Osteocyte (in vitro differentiated cells): ENCODE measurements at regions not wholly inside any gene's neighbourhood (a gene's known extent, or its start where the extent isn't known, plus 50 kb on each side); places are given as distances from the start of the nearest gene placed in this dataset.

ENCODE experiments used
- DNase-seq: peaks from one replicate; pipeline ENCODE4 v3.0.0; 2021; ENCODE audit warnings: mixed read lengths; ENCODE audit not compliant: unreplicated experiment; ENCODE audit errors: extremely low spot score
- H3K27ac Mint-ChIP-seq: one replicate; pipeline ENCODE4 v1.8.0; 2021; ENCODE audit warnings: mild to moderate bottlenecking, mixed read lengths; ENCODE audit not compliant: unreplicated experiment
- H3K27me3 Mint-ChIP-seq: one replicate; pipeline ENCODE4 v1.8.0; 2021; ENCODE audit warnings: mixed read lengths; ENCODE audit not compliant: unreplicated experiment
- H3K36me3 Mint-ChIP-seq: one replicate; pipeline ENCODE4 v1.8.0; 2021; ENCODE audit warnings: mixed read lengths; ENCODE audit not compliant: unreplicated experiment
- H3K4me1 Mint-ChIP-seq: one replicate; pipeline ENCODE4 v1.8.0; 2021; ENCODE audit warnings: mixed read lengths; ENCODE audit not compliant: unreplicated experiment
- H3K4me3 Mint-ChIP-seq: one replicate; pipeline ENCODE4 v1.8.0; 2021; ENCODE audit warnings: mild to moderate bottlenecking, moderate library complexity, mixed read lengths; ENCODE audit not compliant: unreplicated experiment
- H3K9me3 Mint-ChIP-seq: one replicate; pipeline ENCODE4 v1.8.0; 2021; ENCODE audit warnings: mixed read lengths; ENCODE audit not compliant: unreplicated experiment
- CTCF ChIP-seq: fragments of 200-600 bp; sonication (generic); IDR thresholded peaks from 2 replicates; pipeline ENCODE4 v1.5.0; 2021; ENCODE audit warnings: antibody characterized with exemption, mild to moderate bottlenecking, moderate library complexity

GRCh38 chr1:181396171-181396670 is 87.1 kb upstream of the CACNA1E start:
- Mint-ChIP-seq H3K27ac (no peak overlapping the region), H3K9me3 (no peaks in the 10 kb centered on the region)

DNA sequence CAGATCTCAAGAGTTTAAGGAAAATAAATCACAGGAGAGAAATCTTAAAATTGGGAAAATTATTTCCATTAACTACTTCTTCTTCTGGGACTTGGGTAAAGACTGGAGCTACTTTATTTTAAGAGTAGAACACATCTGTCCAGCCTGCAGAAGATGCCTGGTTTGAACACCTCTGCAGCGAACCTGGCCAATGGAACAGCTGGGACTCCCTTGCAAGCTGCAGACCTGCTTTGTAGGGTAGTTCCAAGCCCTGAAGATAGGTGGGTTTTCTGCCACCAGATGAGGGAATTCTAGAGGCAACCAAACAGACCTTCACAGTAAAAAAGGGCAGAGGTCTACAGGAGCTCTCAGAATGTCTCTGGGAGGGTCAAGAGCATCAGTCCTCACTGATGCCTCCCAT is 86.5 kb upstream of the CACNA1E start:
- Mint-ChIP-seq H3K36me3 (no peaks in the 10 kb centered on the region), H3K4me1 (no peaks in the 10 kb centered on the region), H3K9me3 (no peaks in the 10 kb centered on the region), H3K27ac (no peak overlapping the region), H3K4me3 (no peak overlapping the region), H3K27me3 (no peaks in the 10 kb centered on the region)
- no peak for TF ChIP-seq CTCF
- no peak for DNase-seq

More at GRCh38 chr1:181396171-181396670, 87.1 kb upstream of the CACNA1E start:
- H3K4me3 Mint-ChIP-seq: no peak overlapping the region
- TF ChIP-seq CTCF: no peak
- no peaks in the 10 kb centered on the region for H3K36me3 Mint-ChIP-seq
- no peaks in the 10 kb centered on the region for H3K4me1 Mint-ChIP-seq
- H3K27me3 Mint-ChIP-seq: no peaks in the 10 kb centered on the region
- no peak for DNase-seq

DNA sequence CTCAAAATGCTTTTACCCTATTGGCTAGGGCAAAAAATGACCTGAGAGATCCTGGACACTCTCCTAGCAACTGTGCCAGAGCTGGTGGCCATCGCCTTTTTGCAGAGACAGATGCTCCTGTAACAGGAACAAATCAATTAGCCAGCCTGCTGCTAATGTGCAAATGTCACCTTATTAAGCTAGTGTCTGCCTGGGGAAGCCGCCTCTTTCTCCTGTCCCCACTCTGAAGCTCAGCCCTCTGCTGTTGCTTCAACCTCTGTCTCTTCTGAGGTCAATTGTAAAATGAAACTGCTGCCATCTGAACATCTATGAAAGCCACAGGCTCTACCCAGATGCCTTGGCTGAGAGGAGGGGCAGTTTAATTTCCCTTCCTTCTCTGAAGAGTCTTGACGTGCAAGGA is 85.5 kb upstream of the CACNA1E start:
- no peak for DNase-seq
- Mint-ChIP-seq H3K4me3 (no peak overlapping the region), H3K27me3 (no peaks in the 10 kb centered on the region), H3K4me1 (no peaks in the 10 kb centered on the region), H3K36me3 (no peaks in the 10 kb centered on the region), H3K27ac (no peak overlapping the region), H3K9me3 (no peaks in the 10 kb centered on the region)
- no peak for TF ChIP-seq CTCF

GRCh38 chr1:181398544-181398943 is 84.8 kb upstream of the CACNA1E start:
- no peak for DNase-seq
- Mint-ChIP-seq H3K36me3 (no peaks in the 10 kb centered on the region), H3K4me3 (no peak overlapping the region), H3K27ac (no peak overlapping the region), H3K9me3 (no peaks in the 10 kb centered on the region), H3K27me3 (no peaks in the 10 kb centered on the region), H3K4me1 (no peaks in the 10 kb centered on the region)
- TF ChIP-seq CTCF: no peak

- DNase-seq: no peak
- Mint-ChIP-seq H3K9me3 (no peaks in the 10 kb centered on the region), H3K27ac (no peak overlapping the region), H3K4me3 (no peak overlapping the region), H3K4me1 (no peaks in the 10 kb centered on the region), H3K36me3 (no peaks in the 10 kb centered on the region), H3K27me3 (no peaks in the 10 kb centered on the region)
- no peak for TF ChIP-seq CTCF
These were observed 77.7 kb upstream of the CACNA1E start for GRCh38 chr1:181405584-181405983.
